ENCODE measurements at regions not wholly inside any gene's neighbourhood (a gene's known extent, or its start where the extent isn't known, plus 50 kb on each side); places are given as distances from the start of the nearest gene placed in this dataset.

GRCh38 chr6:128663238-128663637 is 142.8 kb upstream of the PTPRK start:
- intact Hi-C loops (cut with DNase I), result no loop called here
- ATAC-seq (no peak), DNase-seq (no peak)
- Histone ChIP-seq H3K4me3 (no peak overlapping the region), H3K9me3 (no peaks in the 10 kb centered on the region), H3K4me1 (no peaks in the 10 kb centered on the region), H3K27me3 (no peaks in the 10 kb centered on the region), H3K36me3 (no peaks in the 10 kb centered on the region), H3K27ac (no peak overlapping the region)
- no peak for TF ChIP-seq CTCF (IDR thresholded peaks at IDR 0.05)

GRCh38 chr6:128659878-128660622 is 139.7 kb upstream of the PTPRK start:
- H3K4me3 ChIP-seq, result no peak overlapping the region
- H3K27me3 ChIP-seq, result no peaks in the 10 kb centered on the region
- ATAC-seq, result no peak
- TF ChIP-seq CTCF (IDR thresholded peaks at IDR 0.05), result no peak
- no peak overlapping the region for H3K27ac ChIP-seq
- no peaks in the 10 kb centered on the region for H3K4me1 ChIP-seq
- no peaks in the 10 kb centered on the region for H3K9me3 ChIP-seq
- no peaks in the 10 kb centered on the region for H3K36me3 ChIP-seq
- intact Hi-C loops (cut with DNase I), result no loop called here
- DNase-seq, result no peak

GRCh38 chr6:128659276-128659675 is 138.9 kb upstream of the PTPRK start:
- Histone ChIP-seq H3K27me3 (no peaks in the 10 kb centered on the region), H3K36me3 (no peaks in the 10 kb centered on the region), H3K9me3 (no peaks in the 10 kb centered on the region), H3K27ac (no peak overlapping the region), H3K4me3 (no peak overlapping the region), H3K4me1 (no peaks in the 10 kb centered on the region)
- DNase-seq (no peak), ATAC-seq (no peak)
- TF ChIP-seq CTCF (IDR thresholded peaks at IDR 0.05), result no peak
- intact Hi-C loops (cut with DNase I), result no loop called here

- no peaks in the 10 kb centered on the region for H3K4me1 ChIP-seq
- H3K36me3 ChIP-seq, result no peaks in the 10 kb centered on the region
- H3K9me3 ChIP-seq, result no peaks in the 10 kb centered on the region
- H3K27me3 ChIP-seq, result no peaks in the 10 kb centered on the region
- no peak for DNase-seq
- H3K4me3 ChIP-seq, result no peak overlapping the region
- no peak for TF ChIP-seq CTCF (IDR thresholded peaks at IDR 0.05)
- no peak for ATAC-seq
- intact Hi-C loops (cut with DNase I), result no loop called here
- no peak overlapping the region for H3K27ac ChIP-seq
These were observed 136.8 kb upstream of the PTPRK start for GRCh38 chr6:128657181-128657580.

- intact Hi-C loops (cut with DNase I), result no loop called here
- TF ChIP-seq CTCF (IDR thresholded peaks at IDR 0.05), result no peak
- H3K27me3 ChIP-seq, result no peaks in the 10 kb centered on the region
- ATAC-seq (peak; percentile 53), DNase-seq (no peak)
- H3K36me3 ChIP-seq, result no peaks in the 10 kb centered on the region
- H3K4me1 ChIP-seq, result no peaks in the 10 kb centered on the region
- H3K4me3 ChIP-seq, result no peak overlapping the region
- no peak overlapping the region for H3K27ac ChIP-seq
- H3K9me3 ChIP-seq, result no peaks in the 10 kb centered on the region
These were observed 135.6 kb upstream of the PTPRK start for GRCh38 chr6:128655978-128656498.

Measured in left lung (tissue), 4 donors.